MM.1S (cell line): ENCODE measurements at regions not wholly inside any gene's neighbourhood (a gene's known extent, or its start where the extent isn't known, plus 50 kb on each side); places are given as distances from the start of the nearest gene placed in this dataset.

Experiments used
- DNase-seq: peaks from one replicate; pipeline ENCODE4 v3.0.0-alpha.2; 2015
- H2AFZ ChIP-seq: fragments of 300-600 bp; sonication (generic); 2 replicates; pipeline ENCODE4 v1.6.0; 2016; ENCODE audit warnings: antibody characterized with exemption, low read length
- H3F3A ChIP-seq: fragments of 300-600 bp; sonication (generic); 2 replicates; pipeline ENCODE4 v1.6.1; 2016; ENCODE audit warnings: mild to moderate bottlenecking, antibody characterized with exemption, low read length, moderate library complexity, mixed read lengths; ENCODE audit not compliant: insufficient read depth
- H3K27ac ChIP-seq: fragments of 300-600 bp; sonication (generic); 2 replicates; pipeline ENCODE4 v1.5.1; 2016; ENCODE audit warnings: mild to moderate bottlenecking, low read length
- H3K27me3 ChIP-seq: fragments of 300-600 bp; sonication (generic); replicated peaks from 2 replicates; pipeline ENCODE4 v1.6.0; 2016; ENCODE audit warnings: low read length; ENCODE audit not compliant: insufficient read depth
- H3K36me3 ChIP-seq: fragments of 300-600 bp; sonication (generic); replicated peaks from 2 replicates; pipeline ENCODE4 v1.6.1; 2016; ENCODE audit warnings: mild to moderate bottlenecking, low read length, mixed read lengths; ENCODE audit not compliant: insufficient read depth
- H3K4me1 ChIP-seq: fragments of 300-600 bp; sonication (generic); 2 replicates; pipeline ENCODE4 v1.6.1; 2016; ENCODE audit warnings: low read length, mixed read lengths
- H3K4me2 ChIP-seq: fragments of 300-600 bp; sonication (generic); 2 replicates; pipeline ENCODE4 v1.6.0; 2016; ENCODE audit warnings: low read depth, low read length
- H3K4me3 ChIP-seq: fragments of 300-600 bp; sonication (generic); 2 replicates; pipeline ENCODE4 v1.5.1; 2016; ENCODE audit warnings: low read length, mixed read lengths
- H3K79me2 ChIP-seq: fragments of 300-600 bp; sonication (generic); 2 replicates; pipeline ENCODE4 v1.6.1; 2016; ENCODE audit warnings: mixed run types, low read length, mixed read lengths
- H3K9ac ChIP-seq: fragments of 300-600 bp; sonication (generic); 2 replicates; pipeline ENCODE4 v1.6.1; 2016; ENCODE audit warnings: low read length, mixed read lengths
- H3K9me2 ChIP-seq: fragments of 300-600 bp; sonication (generic); replicated peaks from 2 replicates; pipeline ENCODE4 v1.6.1; 2016; ENCODE audit warnings: mild to moderate bottlenecking, low read length, mixed read lengths; ENCODE audit not compliant: insufficient read depth
- H3K9me3 ChIP-seq: fragments of 300-600 bp; sonication (generic); replicated peaks from 2 replicates; pipeline ENCODE4 v1.6.1; 2016; ENCODE audit warnings: mild to moderate bottlenecking, low read length, mixed read lengths; ENCODE audit not compliant: insufficient read depth
- H4K20me1 ChIP-seq: fragments of 300-600 bp; sonication (generic); 2 replicates; pipeline ENCODE4 v1.6.1; 2016; ENCODE audit warnings: mild to moderate bottlenecking, low read length, moderate library complexity, mixed read lengths; ENCODE audit not compliant: insufficient read depth
- CTCF ChIP-seq: fragments of 300-600 bp; sonication (generic); IDR thresholded peaks from 2 replicates; pipeline ENCODE4 v1.5.1; 2016; ENCODE audit warnings: antibody characterized with exemption, low read length, mixed read lengths
- EZH2 ChIP-seq: fragments of 300-600 bp; sonication (generic); optimal IDR thresholded peaks from 2 replicates; pipeline ENCODE3; 2017; ENCODE audit warnings: low read depth, mild to moderate bottlenecking, antibody characterized with exemption, low read length, mixed read lengths
- EZH2phosphoT487 ChIP-seq: fragments of 300-600 bp; sonication (generic); IDR thresholded peaks from 2 replicates; pipeline ENCODE4 v1.6.1; 2018; ENCODE audit warnings: antibody characterized with exemption, low read length

GRCh38 chr7:126185959-126186580 is 1066.7 kb downstream of the GRM8 start:
- H3K9me3 ChIP-seq: no peaks in the 10 kb centered on the region
- no peak overlapping the region for H3K4me3 ChIP-seq
- no peak overlapping the region for H3K9ac ChIP-seq
- TF ChIP-seq EZH2phosphoT487 (no peak), CTCF (no peak), EZH2 (no peak)
- no peaks in the 10 kb centered on the region for H3K36me3 ChIP-seq
- no peaks in the 10 kb centered on the region for H3K79me2 ChIP-seq
- H3K27ac ChIP-seq: no peak overlapping the region
- no peak overlapping the region for H2AFZ ChIP-seq
- H3K27me3 ChIP-seq: no peaks in the 10 kb centered on the region
- H3K9me2 ChIP-seq: no peaks in the 10 kb centered on the region
- H3F3A ChIP-seq: no peaks in the 10 kb centered on the region
- no peaks in the 10 kb centered on the region for H3K4me1 ChIP-seq
- no peak overlapping the region for H3K4me2 ChIP-seq
- no peaks in the 10 kb centered on the region for H4K20me1 ChIP-seq
- no peak for DNase-seq

- Histone ChIP-seq H3K79me2 (no peaks in the 10 kb centered on the region), H3K36me3 (no peaks in the 10 kb centered on the region), H3K9ac (no peak overlapping the region), H3K9me2 (no peaks in the 10 kb centered on the region), H3K4me3 (no peak overlapping the region), H3K27ac (no peak overlapping the region), H3K4me1 (no peaks in the 10 kb centered on the region), H2AFZ (no peak overlapping the region), H3F3A (no peaks in the 10 kb centered on the region), H3K4me2 (no peak overlapping the region), H3K9me3 (no peaks in the 10 kb centered on the region), H3K27me3 (no peaks in the 10 kb centered on the region), H4K20me1 (no peaks in the 10 kb centered on the region)
- no peak for DNase-seq
- TF ChIP-seq EZH2: no peak
- no peak for TF ChIP-seq EZH2phosphoT487
- no peak for TF ChIP-seq CTCF
Measured at GRCh38 chr7:126179916-126180315, 1072.8 kb downstream of the GRM8 start.

GRCh38 chr7:126178865-126179264 is 1073.9 kb downstream of the GRM8 start:
- H3K9ac ChIP-seq: no peak overlapping the region
- no peaks in the 10 kb centered on the region for H3K9me3 ChIP-seq
- H3K27ac ChIP-seq: no peak overlapping the region
- no peaks in the 10 kb centered on the region for H3K27me3 ChIP-seq
- no peaks in the 10 kb centered on the region for H3K9me2 ChIP-seq
- H3K4me1 ChIP-seq: no peaks in the 10 kb centered on the region
- TF ChIP-seq CTCF: no peak
- no peak for TF ChIP-seq EZH2phosphoT487
- no peak for TF ChIP-seq EZH2
- no peaks in the 10 kb centered on the region for H4K20me1 ChIP-seq
- no peak overlapping the region for H3K4me3 ChIP-seq
- H2AFZ ChIP-seq: no peak overlapping the region
- no peaks in the 10 kb centered on the region for H3F3A ChIP-seq
- no peaks in the 10 kb centered on the region for H3K79me2 ChIP-seq
- DNase-seq: no peak
- H3K36me3 ChIP-seq: no peaks in the 10 kb centered on the region
- no peak overlapping the region for H3K4me2 ChIP-seq
